ENCODE measurements at regions not wholly inside any gene's neighbourhood (a gene's known extent, or its start where the extent isn't known, plus 50 kb on each side); places are given as distances from the start of the nearest gene placed in this dataset.

GRCh38 chr6:156697225-156697830 is 79.8 kb upstream of the ARID1B start:
- Histone ChIP-seq H3K27me3 (no peaks in the 10 kb centered on the region), H3K27ac (peak overlapping the region; percentile 50), H3K36me3 (no peaks in the 10 kb centered on the region), H3K9me3 (no peaks in the 10 kb centered on the region), H3K4me3 (ENCODE audit: low read depth in 1 of 2, low read length in 1 of 2) (peak overlapping the region in 1 of 2 experiments; percentile 33), H3K4me1 (ENCODE audit: control insufficient read depth in 1 of 2, insufficient read depth in 1 of 2, low read depth in 1 of 2, low read length in 1 of 2) (peaks cover 0 to 10% of the 10 kb centered on the region in 2 experiments)
- TF ChIP-seq CTCF (IDR thresholded peaks at IDR 0.05) = no peak

GRCh38 chr6:156695742-156696141 is 81.4 kb upstream of the ARID1B start:
- Histone ChIP-seq H3K27ac (no peak overlapping the region), H3K4me1 (ENCODE audit: control insufficient read depth in 1 of 2, insufficient read depth in 1 of 2, low read depth in 1 of 2, low read length in 1 of 2) (peaks cover 0 to 10% of the 10 kb centered on the region in 2 experiments), H3K36me3 (no peaks in the 10 kb centered on the region), H3K27me3 (no peaks in the 10 kb centered on the region), H3K9me3 (no peaks in the 10 kb centered on the region), H3K4me3 (ENCODE audit: low read depth in 1 of 2, low read length in 1 of 2) (no peak overlapping the region)
- TF ChIP-seq CTCF (IDR thresholded peaks at IDR 0.05) = no peak

- Histone ChIP-seq H3K9me3 (no peaks in the 10 kb centered on the region), H3K27me3 (no peaks in the 10 kb centered on the region), H3K36me3 (no peaks in the 10 kb centered on the region), H3K27ac (no peak overlapping the region), H3K4me3 (ENCODE audit: low read depth in 1 of 2, low read length in 1 of 2) (no peak overlapping the region), H3K4me1 (ENCODE audit: control insufficient read depth in 1 of 2, insufficient read depth in 1 of 2, low read depth in 1 of 2, low read length in 1 of 2) (peaks cover 0 to 10% of the 10 kb centered on the region in 2 experiments)
- no peak for TF ChIP-seq CTCF (IDR thresholded peaks at IDR 0.05)
Observed at GRCh38 chr6:156694679-156695078, 82.5 kb upstream of the ARID1B start.

GRCh38 chr6:156691018-156691417 is 86.2 kb upstream of the ARID1B start:
- H3K4me1 ChIP-seq (ENCODE audit: control insufficient read depth in 1 of 2, insufficient read depth in 1 of 2, low read depth in 1 of 2, low read length in 1 of 2) = peaks cover 16 to 17% of the 10 kb centered on the region in 2 experiments

GRCh38 chr6:156689656-156690055 is 87.5 kb upstream of the ARID1B start:
- no peak for TF ChIP-seq CTCF (IDR thresholded peaks at IDR 0.05)

More at GRCh38 chr6:156691018-156691417, 86.2 kb upstream of the ARID1B start:
- H3K9me3 ChIP-seq = no peaks in the 10 kb centered on the region
- TF ChIP-seq CTCF (IDR thresholded peaks at IDR 0.05) = no peak
- no peaks in the 10 kb centered on the region for H3K36me3 ChIP-seq
- no peaks in the 10 kb centered on the region for H3K27me3 ChIP-seq
- no peak overlapping the region for H3K27ac ChIP-seq
- H3K4me3 ChIP-seq (ENCODE audit: low read depth in 1 of 2, low read length in 1 of 2) = no peak overlapping the region

More at GRCh38 chr6:156689656-156690055, 87.5 kb upstream of the ARID1B start:
- Histone ChIP-seq H3K9me3 (no peaks in the 10 kb centered on the region), H3K36me3 (no peaks in the 10 kb centered on the region), H3K27ac (no peak overlapping the region), H3K27me3 (no peaks in the 10 kb centered on the region), H3K4me1 (ENCODE audit: control insufficient read depth in 1 of 2, insufficient read depth in 1 of 2, low read depth in 1 of 2, low read length in 1 of 2) (peaks cover 17% of the 10 kb centered on the region in 2 experiments), H3K4me3 (ENCODE audit: low read depth in 1 of 2, low read length in 1 of 2) (no peak overlapping the region)
